Lung (tissue), 11 donors: ENCODE measurements at regions not wholly inside any gene's neighbourhood (a gene's known extent, or its start where the extent isn't known, plus 50 kb on each side); places are given as distances from the start of the nearest gene placed in this dataset.

Experiments used
- ATAC-seq: fragments of 200-7000 bp; cut with Tn5 transposase; one replicate; pipeline ENCODE4 v1.9.1; 2020; ENCODE audit warnings: moderate number of reproducible peaks; ENCODE audit not compliant: insufficient read depth, low FRiP score
- DNase-seq, 3 donors: peaks; one replicate each; pipeline ENCODE4 v3.0.0-alpha.2; 2013 to 2017
- H3K27ac ChIP-seq, 2 donors: one replicate each; pipeline ENCODE4 v1.5.1; 2013; ENCODE audit warnings: mild to moderate bottlenecking in 2 of 2, moderate library complexity in 2 of 2, control low read depth in 1 of 2, inconsistent platforms in 1 of 2, low read depth in 1 of 2, low read length in 1 of 2
- H3K27me3 ChIP-seq, 3 donors: one replicate each; pipeline ENCODE4 v1.5.1; 2013; ENCODE audit warnings: low read length in 2 of 3; ENCODE audit not compliant: control insufficient read depth in 3 of 3, insufficient read depth in 3 of 3
- H3K36me3 ChIP-seq, 4 donors: one replicate each; pipeline ENCODE4 v1.5.1; 2013; ENCODE audit warnings: low read length in 4 of 4, mild to moderate bottlenecking in 1 of 4, moderate library complexity in 1 of 4; ENCODE audit not compliant: control insufficient read depth in 4 of 4, insufficient read depth in 4 of 4
- H3K4me1 ChIP-seq, 5 donors: one replicate each; pipeline ENCODE4 v1.5.1; 2013; ENCODE audit warnings: low read length in 5 of 5, mild to moderate bottlenecking in 2 of 5, moderate library complexity in 1 of 5; ENCODE audit not compliant: control insufficient read depth in 5 of 5, insufficient read depth in 5 of 5
- H3K4me3 ChIP-seq: one replicate; pipeline ENCODE4 v1.5.1; 2013; ENCODE audit warnings: mild to moderate bottlenecking, control low read depth, moderate library complexity
- H3K9ac ChIP-seq, 2 donors: one replicate each; pipeline ENCODE4 v1.5.1; 2013; ENCODE audit warnings: low read length in 2 of 2, control low read depth in 1 of 2; ENCODE audit not compliant: insufficient read depth in 1 of 2
- H3K9me3 ChIP-seq, 4 donors: one replicate each; pipeline ENCODE4 v1.5.1; 2013; ENCODE audit warnings: low read length in 3 of 4, mild to moderate bottlenecking in 1 of 4, moderate library complexity in 1 of 4; ENCODE audit not compliant: control insufficient read depth in 4 of 4, insufficient read depth in 3 of 4
- WGBS, 2 donors: extraction: QIAGEN DNeasy Blood & Tissue Kit; methylation state at CpG; one replicate each; pipeline ENCODE4 v1.1.7; 2013; 5-methylcytosine and 5-hydroxymethylcytosine counted together
- TF ChIP-seq, protein P1 (sequence below): IDR thresholded peaks from 2 replicates; pipeline ENCODE4 v1.5.1; 2012; ENCODE audit warnings: mild to moderate bottlenecking; ENCODE audit errors: control extremely low read depth, extremely low read depth
- donor health status: control.
- donor health status: control.
- donor health status: Bipolar disorder and iron deficiency.
- donor health status: healthy.
- donor health status: DM: yes; HTN: yes; CAD: no.

DNA sequence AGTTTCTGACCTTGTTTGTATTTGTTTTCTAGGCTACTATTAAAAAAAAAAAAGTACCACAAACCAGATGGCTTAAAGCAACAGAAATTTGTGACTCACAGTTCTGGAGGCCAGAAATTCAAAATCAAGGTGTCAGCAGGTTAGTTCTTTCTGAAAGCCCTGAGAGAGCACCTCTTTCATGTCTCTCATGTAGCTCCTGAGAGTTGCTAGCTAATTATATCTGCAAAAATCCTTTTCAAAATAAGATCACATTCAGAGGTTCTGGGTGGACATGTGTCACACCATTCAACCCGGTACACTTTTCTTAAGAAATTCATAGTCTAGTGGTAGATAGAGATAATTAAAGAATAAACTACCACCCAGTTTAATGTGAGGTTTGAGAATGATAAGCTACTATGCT, 888.6 kb downstream of the GRID1 start:
- WGBS, 2 donors: 85 to 94% methylated on average over 1 of the region's 1 CpG
- no peaks in the 10 kb centered on the region for H3K27me3 ChIP-seq

DNA sequence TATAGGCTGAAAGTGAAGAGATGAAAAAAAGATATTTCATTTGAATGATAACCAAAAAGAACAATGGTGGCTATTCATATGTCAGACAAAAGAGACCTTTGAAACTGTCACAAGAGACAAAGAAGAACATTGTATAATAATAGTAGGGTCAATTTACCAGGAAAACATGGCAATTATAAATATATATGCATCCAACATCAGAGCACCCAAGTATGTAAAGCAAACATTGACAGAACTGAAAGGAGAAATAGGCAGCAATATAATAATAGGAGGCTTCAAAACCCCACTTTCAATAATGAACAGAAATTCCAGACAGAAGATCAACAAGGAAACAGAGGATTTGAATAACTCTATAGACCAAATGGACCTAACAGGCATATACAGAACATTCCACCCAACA, 876.2 kb downstream of the GRID1 start:
- TF ChIP-seq, protein P1, sequence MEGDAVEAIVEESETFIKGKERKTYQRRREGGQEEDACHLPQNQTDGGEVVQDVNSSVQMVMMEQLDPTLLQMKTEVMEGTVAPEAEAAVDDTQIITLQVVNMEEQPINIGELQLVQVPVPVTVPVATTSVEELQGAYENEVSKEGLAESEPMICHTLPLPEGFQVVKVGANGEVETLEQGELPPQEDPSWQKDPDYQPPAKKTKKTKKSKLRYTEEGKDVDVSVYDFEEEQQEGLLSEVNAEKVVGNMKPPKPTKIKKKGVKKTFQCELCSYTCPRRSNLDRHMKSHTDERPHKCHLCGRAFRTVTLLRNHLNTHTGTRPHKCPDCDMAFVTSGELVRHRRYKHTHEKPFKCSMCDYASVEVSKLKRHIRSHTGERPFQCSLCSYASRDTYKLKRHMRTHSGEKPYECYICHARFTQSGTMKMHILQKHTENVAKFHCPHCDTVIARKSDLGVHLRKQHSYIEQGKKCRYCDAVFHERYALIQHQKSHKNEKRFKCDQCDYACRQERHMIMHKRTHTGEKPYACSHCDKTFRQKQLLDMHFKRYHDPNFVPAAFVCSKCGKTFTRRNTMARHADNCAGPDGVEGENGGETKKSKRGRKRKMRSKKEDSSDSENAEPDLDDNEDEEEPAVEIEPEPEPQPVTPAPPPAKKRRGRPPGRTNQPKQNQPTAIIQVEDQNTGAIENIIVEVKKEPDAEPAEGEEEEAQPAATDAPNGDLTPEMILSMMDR: no peak
- H3K4me1 ChIP-seq: no peaks in the 10 kb centered on the region
- no peak overlapping the region for H3K9ac ChIP-seq
- ATAC-seq: no peak
- no peak overlapping the region for H3K4me3 ChIP-seq
- no peak overlapping the region for H3K27ac ChIP-seq
- DNase-seq: no peak
- H3K36me3 ChIP-seq: no peaks in the 10 kb centered on the region
- H3K9me3 ChIP-seq: no peaks in the 10 kb centered on the region
- no peaks in the 10 kb centered on the region for H3K27me3 ChIP-seq

More for the DNA sequence above, 888.6 kb downstream of the GRID1 start:
- Histone ChIP-seq H3K4me1 (no peaks in the 10 kb centered on the region), H3K27ac (no peak overlapping the region), H3K9me3 (peaks cover 0 to 4% (median 0%) of the 10 kb centered on the region in 4 donors), H3K9ac (no peak overlapping the region), H3K4me3 (no peak overlapping the region), H3K36me3 (no peaks in the 10 kb centered on the region)
- TF ChIP-seq, protein P1: no peak
- no peak for DNase-seq
- no peak for ATAC-seq

GRCh38 chr10:85491652-85492051, 874.9 kb downstream of the GRID1 start:
- Histone ChIP-seq H3K4me1 (no peaks in the 10 kb centered on the region), H3K4me3 (no peak overlapping the region), H3K9me3 (no peaks in the 10 kb centered on the region), H3K9ac (no peak overlapping the region), H3K27ac (no peak overlapping the region), H3K27me3 (no peaks in the 10 kb centered on the region), H3K36me3 (no peaks in the 10 kb centered on the region)
- 71 to 83% methylated on average over 5 of the region's 5 CpGs for WGBS, 2 donors
- TF ChIP-seq, protein P1: no peak
- DNase-seq (no peak), ATAC-seq (no peak)

GRCh38 chr10:85492684-85493083, 873.9 kb downstream of the GRID1 start:
- no peaks in the 10 kb centered on the region for H3K36me3 ChIP-seq
- TF ChIP-seq, protein P1: no peak
- H3K27ac ChIP-seq: no peak overlapping the region
- no peak for ATAC-seq
- no peak for DNase-seq
- H3K9ac ChIP-seq: no peak overlapping the region
- no peaks in the 10 kb centered on the region for H3K27me3 ChIP-seq
- H3K4me3 ChIP-seq: no peak overlapping the region
- 18 to 36% methylated on average over 3 of the region's 3 CpGs for WGBS, 2 donors
- H3K4me1 ChIP-seq: no peaks in the 10 kb centered on the region
- no peaks in the 10 kb centered on the region for H3K9me3 ChIP-seq
